ENCODE measurements at regions not wholly inside any gene's neighbourhood (a gene's known extent, or its start where the extent isn't known, plus 50 kb on each side); places are given as distances from the start of the nearest gene placed in this dataset.

GRCh38 chr4:32172086-32172485 lies 1451.9 kb downstream of the PCDH7 start:
- TF ChIP-seq CTCF (conservative IDR thresholded peaks at IDR 0.05 in 1 of 2, IDR thresholded peaks at IDR 0.05 in 1 of 2; ENCODE audit: low read depth in 1 of 2, low read length in 2 of 2) (no peak), EZH2 (IDR thresholded peaks at IDR 0.05; ENCODE audit: low read length, missing control alignments) (no peak)

Data from fibroblast of lung (primary cell).